ENCODE measurements at regions not wholly inside any gene's neighbourhood (a gene's known extent, or its start where the extent isn't known, plus 50 kb on each side); places are given as distances from the start of the nearest gene placed in this dataset.

GRCh38 chr18:61201511-61201910, 131.7 kb upstream of the CDH20 start:
- ChIA-PET POLR2A (no interaction called here), CTCF (no interaction called here)
- no peak for DNase-seq (ENCODE audit: low read depth, low spot score)
- TF ChIP-seq CTCF (IDR thresholded peaks at IDR 0.05; ENCODE audit: insufficient read depth, low read length, missing control alignments) = no peak
- no peak overlapping the region for H3K4me3 ChIP-seq (ENCODE audit: low read depth, low read length)

- no peak for DNase-seq (ENCODE audit: low read depth, low spot score)
- ChIA-PET CTCF (no interaction called here), POLR2A (no interaction called here)
- TF ChIP-seq CTCF (IDR thresholded peaks at IDR 0.05; ENCODE audit: insufficient read depth, low read length, missing control alignments) = no peak
- no peak overlapping the region for H3K4me3 ChIP-seq (ENCODE audit: low read depth, low read length)
These were observed 130.1 kb upstream of the CDH20 start for GRCh38 chr18:61203151-61203550.

DNA sequence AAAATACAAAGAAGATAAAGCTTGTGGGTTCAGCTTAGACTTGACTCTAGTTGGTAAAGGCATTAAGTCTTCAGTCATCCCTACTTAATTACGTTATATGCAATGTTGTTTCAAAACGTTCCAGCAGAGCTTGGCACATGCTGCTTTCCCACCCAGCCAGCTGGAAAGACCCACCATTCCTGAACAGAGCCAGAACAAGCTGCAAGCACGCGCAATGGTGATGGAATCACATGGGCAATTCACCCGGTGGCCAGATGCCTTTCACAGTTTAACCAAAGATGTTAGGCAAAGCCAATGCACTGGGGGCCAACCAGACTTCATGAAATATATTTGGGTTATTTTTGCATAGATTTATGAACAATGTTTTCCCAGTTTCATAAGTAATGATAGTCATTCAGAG, 123.4 kb upstream of the CDH20 start:
- no peak for DNase-seq (ENCODE audit: low read depth, low spot score)
- CTCF ChIA-PET = no interaction called here
- no peak for TF ChIP-seq CTCF (IDR thresholded peaks at IDR 0.05; ENCODE audit: insufficient read depth, low read length, missing control alignments)
- POLR2A ChIA-PET = no interaction called here
- no peak overlapping the region for H3K4me3 ChIP-seq (ENCODE audit: low read depth, low read length)

DNA sequence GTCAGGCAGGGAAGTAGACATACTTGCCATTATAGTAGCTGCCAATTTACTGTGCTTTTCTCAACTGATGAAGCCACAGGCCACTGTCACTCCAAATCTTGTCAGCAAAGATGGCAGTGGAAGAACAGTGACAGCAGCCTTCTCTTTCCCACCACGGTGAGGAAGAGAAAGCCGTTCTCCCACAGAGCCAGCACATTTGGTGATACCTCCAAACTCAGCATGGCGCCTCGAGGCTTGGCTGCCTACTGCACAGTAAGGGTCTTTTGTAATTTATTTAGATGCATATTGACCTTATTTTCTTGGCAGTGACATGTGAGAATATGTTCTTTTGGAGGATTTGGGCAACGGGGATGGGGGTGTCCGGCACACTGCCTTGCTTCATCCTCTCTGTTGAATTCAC, 117.2 kb upstream of the CDH20 start:
- H3K4me3 ChIP-seq (ENCODE audit: low read depth, low read length) = no peak overlapping the region
- no peak for DNase-seq (ENCODE audit: low read depth, low spot score)
- ChIA-PET CTCF (no interaction called here), POLR2A (no interaction called here)
- no peak for TF ChIP-seq CTCF (IDR thresholded peaks at IDR 0.05; ENCODE audit: insufficient read depth, low read length, missing control alignments)

GRCh38 chr18:61222206-61222605, 111.0 kb upstream of the CDH20 start:
- ChIA-PET POLR2A (no interaction called here), CTCF (no interaction called here)
- no peak for TF ChIP-seq CTCF (IDR thresholded peaks at IDR 0.05; ENCODE audit: insufficient read depth, low read length, missing control alignments)
- no peak overlapping the region for H3K4me3 ChIP-seq (ENCODE audit: low read depth, low read length)
- no peak for DNase-seq (ENCODE audit: low read depth, low spot score)

GRCh38 chr18:61225336-61225735, 107.9 kb upstream of the CDH20 start:
- CTCF ChIA-PET = no interaction called here
- H3K4me3 ChIP-seq (ENCODE audit: low read depth, low read length) = no peak overlapping the region
- TF ChIP-seq CTCF (IDR thresholded peaks at IDR 0.05; ENCODE audit: insufficient read depth, low read length, missing control alignments) = no peak
- no peak for DNase-seq (ENCODE audit: low read depth, low spot score)
- POLR2A ChIA-PET = no interaction called here

Measured in AG04449 (cell line).